ENCODE measurements at regions not wholly inside any gene's neighbourhood (a gene's known extent, or its start where the extent isn't known, plus 50 kb on each side); places are given as distances from the start of the nearest gene placed in this dataset.

- H3K9me3 ChIP-seq, result no peaks in the 10 kb centered on the region
- TF ChIP-seq POLR2A (IDR thresholded peaks at IDR 0.05) (no peak), CTCF (IDR thresholded peaks at IDR 0.05) (no peak)
Observed at GRCh38 chr9:81772144-81772543, 82.8 kb upstream of the TLE1 start.

GRCh38 chr9:81776390-81776789 lies 87.0 kb upstream of the TLE1 start:
- no peak for DNase-seq

More at GRCh38 chr9:81772144-81772543, 82.8 kb upstream of the TLE1 start:
- H3K36me3 ChIP-seq, result no peaks in the 10 kb centered on the region
- H3K27ac ChIP-seq, result no peak overlapping the region
- no peaks in the 10 kb centered on the region for H3K4me1 ChIP-seq
- DNase-seq, result no peak
- no peaks in the 10 kb centered on the region for H3K27me3 ChIP-seq
- H3K4me3 ChIP-seq, result no peak overlapping the region
- WGBS, 2 donors, result 21 to 55% methylated on average over 1 of the region's 1 CpG
- intact Hi-C loops (cut with DNase I), result no loop called here

GRCh38 chr9:81776834-81777233 lies 87.5 kb upstream of the TLE1 start:
- H3K27me3 ChIP-seq, result no peaks in the 10 kb centered on the region

More at GRCh38 chr9:81776390-81776789, 87.0 kb upstream of the TLE1 start:
- 40 to 63% methylated on average over 1 of the region's 1 CpG for WGBS, 2 donors
- H3K9me3 ChIP-seq, result no peaks in the 10 kb centered on the region
- intact Hi-C loops (cut with DNase I), result no loop called here
- no peaks in the 10 kb centered on the region for H3K36me3 ChIP-seq
- H3K4me1 ChIP-seq, result no peaks in the 10 kb centered on the region
- TF ChIP-seq CTCF (IDR thresholded peaks at IDR 0.05), result no peak
- no peak for TF ChIP-seq POLR2A (IDR thresholded peaks at IDR 0.05)
- H3K4me3 ChIP-seq, result no peak overlapping the region
- no peaks in the 10 kb centered on the region for H3K27me3 ChIP-seq
- no peak overlapping the region for H3K27ac ChIP-seq

GRCh38 chr9:81777482-81777881 lies 88.1 kb upstream of the TLE1 start:
- no peak for DNase-seq
- Histone ChIP-seq H3K9me3 (no peaks in the 10 kb centered on the region), H3K4me1 (no peaks in the 10 kb centered on the region), H3K27me3 (no peaks in the 10 kb centered on the region), H3K36me3 (no peaks in the 10 kb centered on the region), H3K4me3 (no peak overlapping the region), H3K27ac (no peak overlapping the region)
- no peak for TF ChIP-seq CTCF (IDR thresholded peaks at IDR 0.05)
- no peak for TF ChIP-seq POLR2A (IDR thresholded peaks at IDR 0.05)
- intact Hi-C loops (cut with DNase I), result no loop called here
- WGBS, 2 donors, result 42 to 56% methylated on average over 3 of the region's 3 CpGs

More at GRCh38 chr9:81776834-81777233, 87.5 kb upstream of the TLE1 start:
- no peaks in the 10 kb centered on the region for H3K4me1 ChIP-seq
- H3K36me3 ChIP-seq, result no peaks in the 10 kb centered on the region
- no peak for DNase-seq
- no peaks in the 10 kb centered on the region for H3K9me3 ChIP-seq
- H3K27ac ChIP-seq, result no peak overlapping the region
- WGBS, 2 donors, result 82 to 87% methylated on average over 2 of the region's 2 CpGs
- intact Hi-C loops (cut with DNase I), result no loop called here
- no peak overlapping the region for H3K4me3 ChIP-seq
- no peak for TF ChIP-seq CTCF (IDR thresholded peaks at IDR 0.05)
- TF ChIP-seq POLR2A (IDR thresholded peaks at IDR 0.05), result no peak

GRCh38 chr9:81782313-81782995 lies 93.1 kb upstream of the TLE1 start:
- Histone ChIP-seq H3K27me3 (no peaks in the 10 kb centered on the region), H3K27ac (no peak overlapping the region), H3K36me3 (no peaks in the 10 kb centered on the region), H3K4me1 (no peaks in the 10 kb centered on the region), H3K4me3 (no peak overlapping the region), H3K9me3 (no peaks in the 10 kb centered on the region)
- no peak for DNase-seq
- no peak for TF ChIP-seq POLR2A (IDR thresholded peaks at IDR 0.05)
- no peak for TF ChIP-seq CTCF (IDR thresholded peaks at IDR 0.05)
- intact Hi-C loops (cut with DNase I), result no loop called here
- 80 to 83% methylated on average over 10 of the region's 10 CpGs for WGBS, 2 donors
